Suppressor macrophage treated with lipopolysaccharide for 1 hour (primary cell): ENCODE measurements at regions not wholly inside any gene's neighbourhood (a gene's known extent, or its start where the extent isn't known, plus 50 kb on each side); places are given as distances from the start of the nearest gene placed in this dataset.
"Not testable (repeated sequence)": the region's sequence is repeated elsewhere in the genome, so short reads cannot be mapped to it uniquely, and the experiment has no call there.

Experiments
- DNase-seq, 3 donors: peaks; one replicate each; pipeline ENCODE4 v3.0.0-alpha.2; 2020 to 2022

DNA sequence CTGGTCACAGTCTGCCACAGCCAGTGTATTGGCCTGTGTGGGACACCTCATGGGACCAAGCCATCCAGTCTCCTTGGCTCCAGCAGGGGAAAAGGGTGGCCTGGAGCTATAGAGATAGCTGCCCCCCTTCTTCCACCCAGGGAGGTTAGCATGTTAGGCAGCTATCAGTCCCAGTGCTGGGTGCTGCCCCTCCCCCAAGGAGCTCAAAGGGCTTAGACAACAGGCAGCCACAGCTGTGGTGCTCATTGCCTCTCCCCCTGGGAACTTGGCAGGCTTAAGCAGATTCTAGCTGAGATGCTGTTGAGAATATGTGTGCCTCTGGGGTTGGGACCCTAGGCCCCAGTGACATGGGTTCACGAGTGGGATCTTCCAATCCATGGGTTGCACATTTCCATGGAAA is 226.0 kb upstream of the PTGER4 start:
- no peak for DNase-seq

DNA sequence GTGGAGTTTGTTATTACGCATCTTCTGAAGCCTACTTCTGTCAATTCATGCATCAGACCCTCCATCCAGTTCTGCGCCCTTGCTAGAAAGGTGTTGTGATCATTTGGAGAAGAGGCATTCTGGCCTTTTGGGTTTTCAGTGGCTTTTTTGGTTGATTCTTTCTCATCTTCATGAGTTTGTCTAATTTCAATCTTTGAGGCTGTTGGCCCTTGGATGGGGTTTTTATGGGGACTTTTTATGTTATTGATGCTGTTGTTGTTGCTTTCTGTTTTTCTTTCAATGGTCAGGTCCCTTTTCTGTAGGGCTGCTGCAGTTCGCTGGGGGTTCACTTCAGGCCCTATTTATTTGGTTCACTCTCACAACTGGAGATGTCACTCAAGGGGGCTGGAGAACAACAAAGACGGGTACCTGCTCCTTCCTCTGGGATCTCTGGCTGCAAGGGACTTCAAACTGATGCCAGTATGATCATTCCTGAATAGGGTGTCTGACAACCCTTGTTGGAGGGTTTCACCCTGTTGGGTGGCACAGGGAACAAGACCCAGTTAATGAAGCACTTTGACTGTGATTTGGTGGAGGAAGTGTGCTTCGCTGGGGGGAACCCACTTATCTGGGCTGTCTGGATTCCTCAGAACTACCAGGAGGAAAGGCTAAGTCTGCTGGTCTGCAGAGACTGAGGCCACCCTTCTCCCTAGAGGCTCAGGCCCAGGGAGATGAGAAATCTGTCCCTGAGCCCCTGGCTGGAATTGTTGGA is 226.7 kb upstream of the PTGER4 start:
- DNase-seq, result no peak

DNA sequence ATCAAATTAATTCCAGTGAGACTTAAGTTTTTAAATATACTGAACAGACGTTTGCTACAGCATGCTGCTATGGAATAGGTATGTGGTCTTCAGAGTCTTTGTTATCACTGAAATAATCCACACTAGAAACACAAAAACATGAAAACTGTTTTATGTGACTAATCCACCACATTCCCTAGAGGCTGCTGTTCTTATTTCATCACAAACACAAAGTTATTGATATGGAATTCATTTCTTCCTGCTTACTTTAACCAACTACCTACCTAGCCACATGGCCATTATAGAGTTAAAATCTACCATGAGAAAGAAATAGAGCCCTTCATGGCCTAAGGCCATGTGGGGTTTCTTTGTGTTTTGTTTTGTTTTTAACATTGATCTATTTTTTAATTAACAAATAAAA is 232.3 kb upstream of the PTGER4 start:
- no peak for DNase-seq

DNA sequence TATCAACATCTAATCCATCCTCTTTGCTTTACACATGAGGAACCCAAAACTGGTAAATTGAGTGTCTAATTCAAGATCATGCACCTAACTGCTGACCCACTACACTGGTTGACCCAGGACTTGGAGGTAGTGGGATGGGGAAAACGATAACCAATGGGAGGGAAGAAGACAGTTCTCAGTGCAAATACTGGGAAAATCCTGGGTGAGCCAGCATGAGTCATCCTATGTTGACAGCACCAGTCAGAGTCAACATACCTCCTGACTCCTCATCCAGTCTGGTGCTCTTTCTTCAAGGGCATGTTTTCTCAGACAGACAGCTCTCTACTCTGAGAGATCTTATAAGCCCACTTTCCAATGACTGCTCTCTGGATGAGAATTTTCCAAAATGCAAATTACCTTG is 232.8 kb upstream of the PTGER4 start:
- DNase-seq, result peak; percentile 83 to 93 (median 90)

DNA sequence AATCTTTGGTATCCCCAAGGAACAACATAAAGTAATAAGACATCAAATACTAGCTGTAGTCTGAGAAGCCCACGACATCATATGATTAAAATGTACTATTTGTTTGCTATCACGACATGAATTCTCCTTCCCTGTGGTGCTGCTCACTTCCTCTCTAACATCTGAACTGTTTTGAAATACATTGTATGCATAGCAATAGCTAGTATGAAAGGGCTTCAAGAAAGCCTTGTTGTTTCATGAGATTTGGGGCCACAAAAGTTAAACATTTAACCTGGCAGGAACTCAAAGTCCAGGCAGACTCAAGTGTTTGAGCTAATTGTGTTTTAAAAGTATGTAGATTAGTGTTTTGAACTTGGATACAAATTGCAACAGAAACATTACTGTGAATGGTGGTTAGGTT is 237.4 kb upstream of the PTGER4 start:
- peak in 2 of 3 donors; percentile 7 to 38 for DNase-seq

- peak in 1 of 3 donors; percentile 7 for DNase-seq
Observed at GRCh38 chr5:40441733-40442132, 238.0 kb upstream of the PTGER4 start.

- peak; percentile 27 to 85 (median 77) for DNase-seq
Observed at GRCh38 chr5:40440746-40441145, 239.0 kb upstream of the PTGER4 start.

- DNase-seq, result peak in 1 of 3 donors; percentile 40
Observed at GRCh38 chr5:40439103-40439502, 240.6 kb upstream of the PTGER4 start.

DNA sequence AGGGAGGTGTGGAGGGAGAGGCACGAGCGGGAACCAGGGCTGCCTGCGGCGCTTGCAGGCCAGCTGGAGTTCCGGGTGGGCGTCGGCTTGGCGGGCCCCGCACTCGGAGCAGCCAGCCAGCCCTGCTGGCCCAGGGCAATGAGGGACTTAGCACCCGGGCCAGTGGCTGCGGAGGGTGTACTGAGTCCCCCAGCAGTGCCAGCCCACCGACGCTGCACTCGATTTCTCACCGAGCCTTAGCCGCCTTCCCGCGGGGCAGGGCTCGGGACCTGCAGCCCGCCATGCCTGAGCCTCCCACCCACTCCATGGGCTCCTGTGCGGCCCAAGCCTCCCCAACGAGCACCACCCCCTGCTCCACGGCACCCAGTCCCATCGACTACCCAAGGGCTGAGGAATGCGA is 241.1 kb upstream of the PTGER4 start:
- not testable (repeated sequence) for DNase-seq

DNA sequence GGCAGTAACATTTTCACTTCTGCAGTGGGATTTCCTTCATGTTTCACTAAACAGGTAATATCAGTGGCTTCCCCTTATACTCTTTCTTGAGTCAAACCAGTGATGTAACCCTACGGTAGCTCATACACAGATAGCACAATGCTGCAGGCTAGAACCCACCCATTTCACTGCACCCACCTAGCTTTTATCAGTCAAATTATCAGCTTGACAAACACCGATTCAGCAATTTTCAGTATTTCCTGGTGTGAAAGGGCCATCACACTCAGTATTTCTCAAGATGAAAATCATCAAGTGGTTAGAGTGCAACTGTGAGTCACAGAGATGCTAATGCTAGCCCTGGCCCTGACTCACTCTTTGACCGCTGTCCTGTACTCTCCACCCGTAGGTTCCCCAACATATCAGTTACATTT is 242.3 kb upstream of the PTGER4 start:
- peak; percentile 88 to 97 (median 95) for DNase-seq

DNA sequence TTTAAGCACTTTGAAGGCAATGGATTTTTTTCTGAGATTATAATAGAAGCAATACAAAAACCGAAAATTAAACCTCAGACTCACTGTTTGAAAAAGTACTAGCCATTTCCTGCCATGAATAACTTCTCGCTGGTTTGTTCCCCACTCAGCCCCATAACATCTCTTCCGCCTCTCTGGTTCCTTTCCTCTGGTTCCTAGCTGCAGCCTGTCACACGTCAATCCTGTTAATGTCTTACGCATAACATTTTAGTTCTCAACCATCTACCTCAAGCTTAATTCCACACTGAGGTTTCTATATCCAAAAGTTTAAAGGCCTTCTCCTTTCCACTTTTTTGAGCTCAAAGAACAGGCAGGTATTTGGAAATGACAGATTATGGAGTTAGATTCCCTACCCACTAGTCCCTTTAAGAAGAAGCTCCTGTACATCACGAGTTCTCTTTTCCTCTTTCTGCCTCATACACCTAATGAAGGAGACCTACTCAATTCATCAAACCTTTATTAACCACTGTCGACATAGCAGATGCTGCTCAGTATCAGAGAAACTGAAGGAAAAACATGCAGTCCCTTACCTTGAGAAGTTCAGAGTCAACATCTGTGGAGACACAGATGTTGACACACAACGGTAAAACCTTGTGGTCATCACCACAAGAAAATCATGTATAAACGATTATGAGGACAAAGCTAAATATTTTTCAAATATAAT is 243.0 kb upstream of the PTGER4 start:
- peak; percentile 60 to 79 (median 71) for DNase-seq

- not testable (repeated sequence) for DNase-seq
Observed at GRCh38 chr5:40435706-40436105, 244.0 kb upstream of the PTGER4 start.

GRCh38 chr5:40432836-40433235 is 246.9 kb upstream of the PTGER4 start:
- DNase-seq, result peak in 1 of 3 donors; percentile 17

- DNase-seq, result peak in 1 of 3 donors; percentile 15
Observed at GRCh38 chr5:40431734-40432133, 248.0 kb upstream of the PTGER4 start.

- DNase-seq, result peak in 1 of 3 donors; percentile 18
Observed at GRCh38 chr5:40430101-40430710, 249.5 kb upstream of the PTGER4 start.

DNA sequence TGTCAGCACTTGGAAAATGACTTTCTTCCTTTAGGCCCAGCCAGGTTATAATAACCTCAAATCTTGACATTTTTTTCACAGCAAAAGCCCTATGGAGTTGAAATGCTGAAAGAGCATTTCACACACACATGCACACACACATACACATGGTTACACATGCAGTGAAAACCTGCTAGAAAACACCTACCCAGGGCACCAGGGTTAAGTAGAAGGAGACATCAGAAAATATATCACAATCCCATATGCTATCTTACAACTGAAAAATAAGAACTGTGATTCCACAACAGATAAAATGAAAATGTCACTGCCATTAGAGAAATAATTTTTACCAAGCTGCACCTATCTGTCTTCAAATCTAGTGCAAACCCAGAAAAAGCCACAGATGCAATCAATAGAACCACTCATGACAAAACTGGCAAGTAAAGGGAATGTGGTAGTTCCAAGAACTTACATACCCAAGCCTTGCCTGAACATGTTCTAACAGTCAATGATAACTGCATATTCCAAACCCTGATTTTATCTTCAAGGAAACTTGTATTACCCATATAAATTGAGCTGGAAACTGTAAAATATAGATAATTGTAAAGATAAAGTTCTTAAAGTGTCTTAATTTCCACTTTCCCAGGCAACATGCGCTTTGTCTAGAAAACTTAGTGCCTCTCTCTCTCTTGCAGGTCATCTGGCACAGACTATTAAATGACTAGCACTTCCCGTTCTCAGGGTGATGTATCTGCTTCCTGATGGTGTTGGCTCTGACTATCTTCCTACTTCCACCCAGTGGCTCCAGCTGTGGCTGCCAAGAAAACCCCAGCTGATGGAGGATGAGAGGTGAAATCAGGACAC is 250.2 kb upstream of the PTGER4 start:
- peak; percentile 75 to 87 (median 85) for DNase-seq

DNA sequence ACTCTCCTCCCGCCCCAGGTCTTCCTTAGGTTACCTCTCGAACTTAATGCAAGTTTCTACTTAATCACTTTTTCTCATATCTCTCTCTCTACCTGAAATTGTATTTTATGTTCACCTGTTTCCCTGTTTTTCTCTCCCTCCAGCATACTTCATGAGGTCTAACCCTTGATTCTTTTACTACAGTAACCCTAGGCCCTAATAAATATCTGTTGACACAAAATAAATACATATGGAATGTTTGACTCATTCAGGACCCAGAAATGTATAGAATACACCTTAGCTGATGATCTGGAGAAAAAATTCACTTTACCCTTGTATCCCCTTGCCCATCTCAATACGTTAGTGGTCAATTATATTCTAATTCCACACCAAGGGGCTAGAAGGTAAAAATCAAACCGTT is 250.9 kb upstream of the PTGER4 start:
- DNase-seq, result no peak

DNA sequence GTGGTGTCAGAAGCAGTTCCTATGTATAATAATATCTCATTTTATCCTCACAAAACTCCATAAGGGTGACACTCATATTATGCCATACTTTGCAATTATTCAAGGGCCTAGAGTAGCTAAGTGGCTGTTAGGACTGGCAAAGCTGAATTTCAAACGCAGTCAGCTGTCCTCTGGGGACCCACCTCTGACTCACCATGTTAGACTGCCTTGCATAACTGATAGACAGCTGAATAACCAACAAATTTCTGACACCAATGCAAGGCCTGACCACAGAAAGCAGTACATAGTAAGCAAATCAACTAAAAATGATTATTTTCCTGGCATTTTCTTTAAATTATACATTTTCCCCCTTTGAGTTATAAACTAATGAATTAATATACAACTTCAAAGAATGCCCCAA is 251.6 kb upstream of the PTGER4 start:
- peak; percentile 84 to 93 (median 91) for DNase-seq

DNA sequence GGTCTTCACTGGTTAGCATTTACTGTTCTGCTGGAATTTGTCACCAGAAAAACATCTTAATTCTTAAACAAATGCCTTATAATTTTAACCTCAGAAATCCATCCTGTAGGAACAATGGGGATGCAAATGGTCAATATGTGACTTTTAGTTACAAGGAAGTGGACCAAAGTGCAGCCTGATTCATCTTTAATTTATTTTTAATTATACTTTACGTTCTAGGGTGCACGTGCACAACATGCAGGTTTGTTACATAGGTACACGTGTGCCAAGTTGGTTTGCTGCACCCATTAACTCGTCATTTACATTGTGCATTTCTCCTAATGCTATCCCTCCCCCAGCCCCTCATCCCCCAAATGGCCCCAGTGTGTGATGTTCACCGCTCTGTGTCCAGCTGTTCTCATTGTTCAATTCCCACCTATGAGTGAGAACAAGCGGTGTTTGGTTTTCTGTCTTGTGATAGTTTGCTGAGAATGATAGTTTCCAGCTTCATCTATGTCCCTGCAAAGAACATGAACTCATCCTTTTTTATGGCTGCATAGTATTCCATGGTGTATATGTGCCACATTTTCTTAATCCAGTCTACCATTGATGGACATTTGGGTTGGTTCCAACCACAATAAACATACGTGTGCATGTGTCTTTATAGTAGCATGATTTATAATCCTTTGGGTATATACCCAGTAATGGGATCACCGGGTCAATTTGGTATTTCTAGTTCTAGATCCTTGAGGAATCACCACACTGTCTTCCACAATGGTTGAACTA is 262.5 kb upstream of the PTGER4 start:
- DNase-seq, result not testable (repeated sequence)

DNA sequence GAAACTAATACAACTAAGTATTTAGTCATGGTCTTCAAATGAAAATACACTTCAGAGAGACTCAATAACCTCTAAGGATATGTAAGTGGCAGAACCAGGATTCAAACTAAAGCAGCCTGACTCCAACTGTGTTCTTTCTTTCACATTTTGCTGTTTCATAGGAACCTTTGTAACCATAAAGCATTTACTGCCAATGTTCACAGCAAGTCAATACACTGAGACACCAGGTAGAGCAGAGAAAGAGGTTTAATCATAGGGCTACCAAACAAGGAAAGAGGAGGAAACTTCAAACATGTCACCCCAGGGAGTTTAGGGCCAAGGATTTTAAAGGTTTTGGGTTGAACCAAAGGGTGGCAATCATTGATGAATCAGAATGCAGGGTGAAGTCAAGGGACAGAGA is 263.1 kb upstream of the PTGER4 start:
- peak in 1 of 3 donors; percentile 7 for DNase-seq

DNA sequence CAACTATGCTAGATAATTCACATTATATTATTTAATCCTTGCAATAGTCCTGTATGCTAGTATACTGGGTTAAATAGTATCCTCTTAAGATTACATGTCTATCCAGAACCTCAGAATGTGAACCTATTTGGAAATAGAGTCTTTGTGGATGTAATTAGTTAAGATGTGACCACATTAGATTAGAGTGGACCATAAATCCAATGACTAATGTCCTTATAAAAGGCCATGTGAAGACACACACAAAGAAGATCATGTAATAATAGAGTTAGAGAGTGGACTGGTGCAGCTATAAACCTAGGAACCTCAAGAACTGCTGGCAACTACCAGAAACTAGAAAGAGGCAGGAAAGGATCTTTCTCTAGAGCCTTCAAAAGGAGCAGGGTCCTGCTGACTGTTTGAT is 263.6 kb upstream of the PTGER4 start:
- DNase-seq, result peak in 1 of 3 donors; percentile 16

DNA sequence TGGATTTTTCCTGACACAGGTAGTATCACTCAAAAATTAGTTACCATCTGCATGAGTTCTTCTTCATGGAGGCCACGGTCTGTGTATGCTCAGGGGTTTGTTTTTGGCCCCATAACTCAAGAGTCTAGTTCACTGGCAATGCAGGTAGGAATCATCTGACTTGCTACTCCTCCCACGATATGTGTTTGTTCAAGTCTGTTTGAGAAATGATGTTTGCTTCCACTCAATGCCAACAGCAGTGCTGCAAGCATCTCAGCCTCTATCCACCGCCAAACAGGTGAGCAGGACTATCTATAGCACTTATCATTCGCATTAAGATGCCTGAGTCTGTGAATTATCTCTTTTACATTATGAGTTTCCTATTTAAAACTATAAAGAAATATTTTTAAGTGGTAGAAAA is 264.8 kb upstream of the PTGER4 start:
- DNase-seq, result peak in 1 of 3 donors; percentile 3
